AG09309 (cell line): ENCODE measurements at regions not wholly inside any gene's neighbourhood (a gene's known extent, or its start where the extent isn't known, plus 50 kb on each side); places are given as distances from the start of the nearest gene placed in this dataset.

ENCODE experiments used
- DNase-seq: peaks from one replicate; pipeline ENCODE4 v3.0.0-alpha.2; 2010; ENCODE audit warnings: low read depth
- H3K4me3 ChIP-seq: 2 replicates; pipeline ENCODE4 v1.5.1; 2011; ENCODE audit warnings: mild to moderate bottlenecking, low read depth, low read length, moderate library complexity; ENCODE audit not compliant: control insufficient read depth
- TF ChIP-seq, protein P1 (sequence below): IDR thresholded peaks from 2 replicates; pipeline ENCODE4 v1.5.1; 2011; ENCODE audit warnings: mild to moderate bottlenecking, low read depth, low read length, inconsistent platforms; ENCODE audit not compliant: insufficient read depth, control insufficient read depth; ENCODE audit errors: missing control alignments

DNA sequence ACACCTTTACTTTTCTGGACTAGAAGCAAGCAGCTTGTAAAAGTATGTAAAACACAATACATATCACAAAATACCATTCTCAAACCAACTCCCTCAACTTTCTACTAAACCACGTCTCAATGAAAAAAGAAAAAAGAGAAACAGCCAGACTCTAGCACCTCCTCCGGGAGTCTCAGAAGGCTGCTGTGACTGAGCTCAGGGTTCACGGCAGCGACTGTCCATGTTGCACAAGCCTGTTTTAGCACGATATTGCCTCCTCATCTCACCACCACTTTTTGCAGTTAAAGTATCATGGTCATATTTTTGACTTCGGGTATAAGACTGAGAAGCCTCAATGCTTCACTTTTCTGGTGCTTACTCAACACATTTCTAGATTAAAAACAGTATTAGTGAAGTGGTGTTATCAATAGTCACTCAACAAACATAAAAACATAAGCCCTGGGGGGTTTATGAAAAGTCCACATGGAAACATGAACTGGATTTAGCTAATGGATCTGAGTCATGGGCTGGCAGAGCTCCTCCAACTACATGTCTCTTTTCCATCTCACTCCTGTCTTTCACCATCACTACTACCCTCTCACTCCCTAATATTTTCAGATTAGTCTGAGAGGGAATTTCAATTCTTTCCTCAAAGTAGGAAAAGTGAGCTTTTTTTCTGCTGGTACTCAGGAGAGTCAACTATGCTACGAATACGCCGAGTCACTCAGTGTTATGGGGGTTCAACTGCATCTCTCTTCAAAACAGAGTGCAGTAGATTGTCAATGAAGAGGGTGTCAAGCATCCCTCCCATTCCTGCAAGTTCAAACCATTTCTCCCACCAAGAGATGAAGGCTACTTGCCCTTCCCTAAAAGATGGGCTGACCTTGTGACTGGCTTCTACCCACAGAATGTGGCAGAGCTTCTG lies 113.7 kb downstream of the OSR1 start:
- H3K4me3 ChIP-seq = no peak overlapping the region
- TF ChIP-seq, protein P1, sequence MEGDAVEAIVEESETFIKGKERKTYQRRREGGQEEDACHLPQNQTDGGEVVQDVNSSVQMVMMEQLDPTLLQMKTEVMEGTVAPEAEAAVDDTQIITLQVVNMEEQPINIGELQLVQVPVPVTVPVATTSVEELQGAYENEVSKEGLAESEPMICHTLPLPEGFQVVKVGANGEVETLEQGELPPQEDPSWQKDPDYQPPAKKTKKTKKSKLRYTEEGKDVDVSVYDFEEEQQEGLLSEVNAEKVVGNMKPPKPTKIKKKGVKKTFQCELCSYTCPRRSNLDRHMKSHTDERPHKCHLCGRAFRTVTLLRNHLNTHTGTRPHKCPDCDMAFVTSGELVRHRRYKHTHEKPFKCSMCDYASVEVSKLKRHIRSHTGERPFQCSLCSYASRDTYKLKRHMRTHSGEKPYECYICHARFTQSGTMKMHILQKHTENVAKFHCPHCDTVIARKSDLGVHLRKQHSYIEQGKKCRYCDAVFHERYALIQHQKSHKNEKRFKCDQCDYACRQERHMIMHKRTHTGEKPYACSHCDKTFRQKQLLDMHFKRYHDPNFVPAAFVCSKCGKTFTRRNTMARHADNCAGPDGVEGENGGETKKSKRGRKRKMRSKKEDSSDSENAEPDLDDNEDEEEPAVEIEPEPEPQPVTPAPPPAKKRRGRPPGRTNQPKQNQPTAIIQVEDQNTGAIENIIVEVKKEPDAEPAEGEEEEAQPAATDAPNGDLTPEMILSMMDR = no peak
- DNase-seq = no peak

DNA sequence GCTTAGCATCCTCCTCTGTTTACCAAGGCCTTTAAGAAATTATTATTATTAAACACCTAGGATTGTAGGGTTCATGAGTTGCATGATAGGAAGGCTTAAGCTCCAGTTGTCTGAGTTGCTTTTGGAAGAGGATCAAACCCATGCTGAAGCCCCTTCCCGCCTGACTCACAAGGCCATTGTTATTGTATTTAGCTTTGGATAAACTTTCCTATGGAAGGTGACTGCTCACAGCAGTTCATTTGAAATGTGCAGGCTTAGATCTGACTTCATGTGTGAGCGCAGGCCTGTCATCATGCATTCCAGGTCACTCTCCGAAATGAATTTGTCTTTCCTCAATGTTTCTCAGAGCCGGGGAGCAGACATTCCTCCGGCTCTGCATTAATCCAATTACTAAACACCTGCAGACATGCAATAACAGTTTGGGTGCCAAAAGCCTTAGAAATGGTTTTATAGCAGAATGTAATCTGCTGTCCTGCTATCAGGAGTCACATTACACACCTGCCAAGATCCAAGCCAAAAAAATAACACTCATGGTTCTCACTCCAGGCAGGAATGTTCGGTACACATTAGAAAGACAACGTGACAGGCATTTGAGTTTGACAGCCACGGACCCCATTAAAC lies 119.9 kb downstream of the OSR1 start:
- DNase-seq = no peak
- H3K4me3 ChIP-seq = no peak overlapping the region
- TF ChIP-seq, protein P1 = no peak

DNA sequence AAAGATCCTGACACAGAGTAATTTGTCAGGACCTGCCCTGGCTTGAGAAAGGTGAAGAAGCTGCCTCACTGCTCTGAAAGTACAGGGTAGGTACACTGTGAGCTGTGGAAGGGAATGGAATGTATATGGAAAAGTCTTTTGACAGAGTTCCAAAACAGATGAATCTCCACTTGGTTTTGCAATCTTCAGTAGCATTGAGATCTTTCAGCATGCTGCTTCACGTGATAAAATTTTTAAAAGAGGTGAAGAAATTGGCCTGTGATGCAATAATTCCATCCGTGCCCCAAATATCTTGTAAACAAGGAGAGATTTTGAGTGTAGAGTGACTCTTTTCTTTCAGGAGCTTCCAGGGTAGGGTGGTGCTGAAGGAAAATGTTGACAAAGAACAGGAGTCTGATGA lies 123.1 kb downstream of the OSR1 start:
- TF ChIP-seq, protein P1 = no peak
- DNase-seq = peak; percentile 73
- H3K4me3 ChIP-seq = no peak overlapping the region

DNA sequence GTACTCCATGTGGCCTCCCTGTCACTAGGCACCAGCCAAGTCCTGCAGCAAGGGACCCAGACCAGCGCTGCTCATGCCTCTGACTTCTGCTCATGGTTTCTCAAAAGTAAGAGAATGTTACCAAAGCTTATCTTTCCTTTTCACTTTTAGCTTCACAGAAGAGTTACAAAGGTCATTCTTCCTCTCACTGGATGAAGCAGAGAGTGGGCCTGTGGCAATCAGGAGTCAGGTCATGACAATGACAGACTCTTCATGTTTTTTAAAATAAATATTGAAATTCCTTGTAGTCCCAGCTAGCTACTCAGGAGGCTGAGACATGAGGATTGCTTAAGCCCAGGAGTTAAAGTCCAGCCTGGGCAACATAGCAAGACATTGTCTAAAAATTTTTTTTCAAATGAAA lies 126.1 kb downstream of the OSR1 start:
- TF ChIP-seq, protein P1 = no peak
- DNase-seq = no peak

DNA sequence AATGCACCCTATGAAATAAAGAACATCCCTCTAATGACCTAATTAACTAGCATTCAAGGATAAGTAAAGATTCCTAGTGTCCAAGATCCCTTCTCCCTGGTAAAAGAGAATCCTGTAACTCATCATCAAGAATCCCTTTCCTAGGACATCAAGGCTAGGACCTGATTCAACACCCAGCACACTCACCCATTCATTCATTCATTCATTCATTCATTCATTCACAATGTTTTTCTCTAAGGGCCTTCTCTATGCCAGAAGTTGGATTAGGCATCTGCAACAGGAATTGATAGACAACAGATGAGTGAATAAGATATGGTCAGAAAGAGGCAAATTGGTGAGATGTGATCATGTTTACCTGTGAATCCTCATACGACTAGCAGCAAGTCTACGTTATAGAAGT lies 126.8 kb downstream of the OSR1 start:
- DNase-seq = no peak
- TF ChIP-seq, protein P1 = no peak
- no peak overlapping the region for H3K4me3 ChIP-seq

More for the DNA sequence above, 126.1 kb downstream of the OSR1 start:
- no peak overlapping the region for H3K4me3 ChIP-seq

DNA sequence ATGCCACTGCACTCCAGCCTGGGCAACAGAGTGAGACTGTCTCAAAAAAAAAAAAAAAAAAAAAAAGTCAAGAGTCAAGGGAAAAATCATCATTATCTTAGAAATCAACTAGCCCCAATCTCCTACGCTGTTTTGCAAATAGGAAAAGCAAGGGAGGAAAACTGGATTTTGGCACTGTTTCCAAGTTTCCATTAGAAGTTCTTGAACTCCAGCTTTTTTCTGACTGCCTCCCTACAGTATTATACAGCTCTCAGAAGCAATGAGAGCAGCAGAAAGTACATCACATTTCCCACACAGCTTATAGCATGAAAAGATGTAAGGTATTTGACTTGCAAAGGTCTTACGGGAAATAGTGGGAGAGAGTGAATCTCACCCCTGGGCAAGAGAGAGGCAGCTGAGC lies 127.8 kb downstream of the OSR1 start:
- no peak overlapping the region for H3K4me3 ChIP-seq
- TF ChIP-seq, protein P1 = no peak
- no peak for DNase-seq

DNA sequence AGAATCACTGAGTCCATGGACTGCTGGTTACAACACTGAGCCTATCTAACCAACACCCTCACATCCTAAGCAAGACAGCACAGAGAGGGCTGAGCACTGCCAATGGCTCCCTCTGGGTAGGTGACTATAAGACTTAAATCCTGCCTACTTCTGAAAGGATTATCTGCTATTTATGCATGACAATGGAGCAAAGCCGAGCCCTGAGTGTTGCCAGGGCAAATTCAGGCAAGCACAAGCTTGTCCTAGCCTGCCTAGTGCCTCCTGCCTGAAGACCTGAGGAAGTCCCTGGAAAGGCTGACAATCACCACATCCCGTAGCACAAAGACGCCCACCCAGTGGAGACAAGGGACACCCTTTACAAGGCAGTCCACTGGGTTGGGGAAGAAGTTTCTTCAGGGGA lies 129.7 kb downstream of the OSR1 start:
- DNase-seq = no peak
- TF ChIP-seq, protein P1 = no peak
- no peak overlapping the region for H3K4me3 ChIP-seq
